PC-3 (cell line): ENCODE measurements at regions not wholly inside any gene's neighbourhood (a gene's known extent, or its start where the extent isn't known, plus 50 kb on each side); places are given as distances from the start of the nearest gene placed in this dataset.

Source experiments
- ATAC-seq: fragments of 200-7000 bp; cut with Tn5 transposase; 2 replicates; pipeline ENCODE4 v1.9.1; 2020; ENCODE audit warnings: mild to moderate bottlenecking, moderate library complexity
- BruUV-seq: library from RNA; stranded (reverse); fragments of 400-500 nt; replicated peaks from 2 replicates; lab custom pipeline; 2021; lab: Mats Ljungman, UMichigan
- CTCF ChIA-PET: fragments of 300-600 bp; sonication (Branson Sonifier 250); formaldehyde crosslinking; loops from one replicate; lab custom pipeline; 2022; ENCODE audit warnings: antibody characterized with exemption; lab: Charles Lee
- POLR2A ChIA-PET: fragments of 300-600 bp; sonication (Branson Sonifier 250); formaldehyde crosslinking; loops from one replicate; lab custom pipeline; 2022; ENCODE audit warnings: antibody characterized with exemption; ENCODE audit not compliant: unreplicated experiment; lab: Charles Lee
- DNase-seq: peaks from one replicate; pipeline ENCODE4 v3.0.0-alpha.2; 2015
- H2AFZ ChIP-seq: fragments of 300-600 bp; sonication (generic); 2 replicates; pipeline ENCODE4 v1.6.0; 2016; ENCODE audit warnings: antibody characterized with exemption, low read length
- H3F3A ChIP-seq: fragments of 300-600 bp; sonication (generic); one replicate; pipeline ENCODE4 v1.6.0; 2017; ENCODE audit warnings: antibody characterized with exemption, low read length, control low read depth, mild to moderate bottlenecking; ENCODE audit not compliant: unreplicated experiment
- H3K27ac ChIP-seq: fragments of 300-600 bp; sonication (generic); 2 replicates; pipeline ENCODE4 v1.5.1; 2016; ENCODE audit warnings: mild to moderate bottlenecking, low read length
- H3K27me3 ChIP-seq: fragments of 300-600 bp; sonication (generic); 2 replicates; pipeline ENCODE4 v1.6.1; 2016; ENCODE audit warnings: low read length, mixed read lengths
- H3K36me3 ChIP-seq: fragments of 300-600 bp; sonication (generic); 2 replicates; pipeline ENCODE4 v1.6.1; 2016; ENCODE audit warnings: low read depth, mixed run types, low read length, mixed read lengths
- H3K4me1 ChIP-seq: fragments of 300-600 bp; sonication (generic); 2 replicates; pipeline ENCODE4 v1.5.1; 2016; ENCODE audit warnings: low read length; ENCODE audit not compliant: insufficient read depth
- H3K4me2 ChIP-seq: fragments of 300-600 bp; sonication (generic); 2 replicates; pipeline ENCODE4 v1.6.0; 2016; ENCODE audit warnings: low read length
- H3K4me3 ChIP-seq: fragments of 300-600 bp; sonication (generic); 2 replicates; pipeline ENCODE4 v1.5.1; 2016; ENCODE audit warnings: mild to moderate bottlenecking, low read length, mixed read lengths
- H3K79me2 ChIP-seq: fragments of 300-600 bp; sonication (generic); 2 replicates; pipeline ENCODE4 v1.6.1; 2017; ENCODE audit warnings: low read length, mixed read lengths
- H3K9ac ChIP-seq: fragments of 300-600 bp; sonication (generic); 2 replicates; pipeline ENCODE4 v1.6.0; 2016; ENCODE audit warnings: mild to moderate bottlenecking, low read length
- H3K9me2 ChIP-seq: fragments of 300-600 bp; sonication (generic); replicated peaks from 2 replicates; pipeline ENCODE4 v1.6.1; 2016; ENCODE audit warnings: mixed run types, low read length, mixed read lengths
- H3K9me3 ChIP-seq: fragments of 300-600 bp; sonication (generic); 2 replicates; pipeline ENCODE4 v1.6.1; 2016; ENCODE audit warnings: low read length, mixed read lengths
- H4K20me1 ChIP-seq: fragments of 300-600 bp; sonication (generic); 2 replicates; pipeline ENCODE4 v1.6.1; 2016; ENCODE audit warnings: low read length, mixed read lengths
- EZH2 ChIP-seq: fragments of 300-600 bp; sonication (generic); IDR thresholded peaks from one replicate; pipeline ENCODE4 v1.6.1; 2017; ENCODE audit warnings: antibody characterized with exemption, mild to moderate bottlenecking, low read length; ENCODE audit not compliant: unreplicated experiment
- EZH2phosphoT487 ChIP-seq: fragments of 300-600 bp; sonication (generic); IDR thresholded peaks from 2 replicates; pipeline ENCODE4 v1.6.1; 2018; ENCODE audit warnings: mild to moderate bottlenecking, antibody characterized with exemption, low read length, borderline replicate concordance
- intact Hi-C: fragments of 100-400 bp; cut with micrococcal nuclease; formaldehyde crosslinking; loops from 2 replicates; pipeline ENCODE4 v1.9.0; 2023
- TF ChIP-seq, protein P1 (sequence below): fragments of 300-600 bp; sonication (generic); conservative IDR thresholded peaks from 2 replicates; pipeline ENCODE4 v1.5.1; 2017; ENCODE audit warnings: antibody characterized with exemption, low read depth, mild to moderate bottlenecking, low read length

DNA sequence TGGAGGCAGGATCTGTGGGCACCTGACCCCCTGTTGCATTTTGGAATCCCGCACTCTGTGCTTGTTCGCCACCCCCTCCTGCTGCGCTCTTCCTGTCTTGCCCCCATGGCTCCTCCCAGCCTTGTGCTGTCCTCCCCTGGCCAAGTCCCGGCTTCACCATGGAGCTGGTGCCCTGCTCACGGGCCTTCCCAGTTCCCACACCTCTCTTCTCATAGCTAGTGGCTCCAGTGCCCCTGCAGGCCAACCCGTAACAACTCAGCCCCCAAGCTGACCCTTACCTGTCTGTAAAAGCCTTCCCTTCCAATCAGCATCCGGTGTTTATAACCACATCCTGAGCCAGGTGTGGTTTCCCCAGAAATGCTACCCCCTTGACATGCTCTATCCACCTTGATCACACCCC, 407.7 kb upstream of the C2CD4B start:
- intact Hi-C loops: no loop called here
- ChIA-PET POLR2A (no interaction called here), CTCF (no interaction called here)
- H3K27ac ChIP-seq: no peak overlapping the region
- H3K36me3 ChIP-seq: no peaks in the 10 kb centered on the region
- BruUV-seq: no TSS peak
- no peaks in the 10 kb centered on the region for H3K79me2 ChIP-seq
- H3K9me3 ChIP-seq: no peaks in the 10 kb centered on the region
- TF ChIP-seq EZH2 (no peak), EZH2phosphoT487 (no peak)
- TF ChIP-seq, protein P1, sequence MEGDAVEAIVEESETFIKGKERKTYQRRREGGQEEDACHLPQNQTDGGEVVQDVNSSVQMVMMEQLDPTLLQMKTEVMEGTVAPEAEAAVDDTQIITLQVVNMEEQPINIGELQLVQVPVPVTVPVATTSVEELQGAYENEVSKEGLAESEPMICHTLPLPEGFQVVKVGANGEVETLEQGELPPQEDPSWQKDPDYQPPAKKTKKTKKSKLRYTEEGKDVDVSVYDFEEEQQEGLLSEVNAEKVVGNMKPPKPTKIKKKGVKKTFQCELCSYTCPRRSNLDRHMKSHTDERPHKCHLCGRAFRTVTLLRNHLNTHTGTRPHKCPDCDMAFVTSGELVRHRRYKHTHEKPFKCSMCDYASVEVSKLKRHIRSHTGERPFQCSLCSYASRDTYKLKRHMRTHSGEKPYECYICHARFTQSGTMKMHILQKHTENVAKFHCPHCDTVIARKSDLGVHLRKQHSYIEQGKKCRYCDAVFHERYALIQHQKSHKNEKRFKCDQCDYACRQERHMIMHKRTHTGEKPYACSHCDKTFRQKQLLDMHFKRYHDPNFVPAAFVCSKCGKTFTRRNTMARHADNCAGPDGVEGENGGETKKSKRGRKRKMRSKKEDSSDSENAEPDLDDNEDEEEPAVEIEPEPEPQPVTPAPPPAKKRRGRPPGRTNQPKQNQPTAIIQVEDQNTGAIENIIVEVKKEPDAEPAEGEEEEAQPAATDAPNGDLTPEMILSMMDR: no peak
- no peak overlapping the region for H3K4me2 ChIP-seq
- no peaks in the 10 kb centered on the region for H3K9me2 ChIP-seq
- H3F3A ChIP-seq: no peaks in the 10 kb centered on the region
- no peak overlapping the region for H3K9ac ChIP-seq
- no peaks in the 10 kb centered on the region for H4K20me1 ChIP-seq
- H2AFZ ChIP-seq: no peak overlapping the region
- no peak for ATAC-seq
- no peak for DNase-seq
- no peaks in the 10 kb centered on the region for H3K27me3 ChIP-seq
- peaks cover 19% of the 10 kb centered on the region for H3K4me1 ChIP-seq
- H3K4me3 ChIP-seq: no peak overlapping the region

DNA sequence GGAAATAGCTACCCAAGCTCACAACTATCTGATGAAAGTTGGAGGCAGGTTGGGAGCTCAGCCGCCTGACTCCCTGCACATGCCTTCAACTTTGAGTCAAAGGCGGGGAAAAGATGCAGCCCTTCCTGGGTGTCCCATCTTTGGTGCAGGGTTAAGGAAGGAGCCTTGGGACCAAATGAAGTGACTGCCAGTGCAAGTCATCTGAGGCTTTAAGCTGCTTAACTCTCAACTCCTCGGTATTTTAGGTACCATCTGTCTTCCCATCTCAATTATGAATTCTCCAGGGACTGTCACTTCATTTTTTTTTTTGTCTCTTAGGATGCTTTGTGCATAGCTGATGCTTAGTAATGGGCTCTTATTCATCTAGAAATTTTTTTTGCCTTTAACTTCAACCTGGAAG, 408.8 kb upstream of the C2CD4B start:
- Histone ChIP-seq H3K27ac (no peak overlapping the region), H3K27me3 (no peaks in the 10 kb centered on the region), H4K20me1 (no peaks in the 10 kb centered on the region), H3K4me2 (no peak overlapping the region), H3K9me2 (no peaks in the 10 kb centered on the region), H3K9me3 (no peaks in the 10 kb centered on the region), H3K4me3 (no peak overlapping the region), H3K36me3 (no peaks in the 10 kb centered on the region), H2AFZ (no peak overlapping the region), H3K9ac (no peak overlapping the region), H3K79me2 (no peaks in the 10 kb centered on the region), H3F3A (no peaks in the 10 kb centered on the region), H3K4me1 (peaks cover 19% of the 10 kb centered on the region)
- no TSS peak for BruUV-seq
- DNase-seq (no peak), ATAC-seq (no peak)
- CTCF ChIA-PET: interaction anchor here (0.6 kb wide), 1 partner anchor 207 kb away, joined by 8 read pairs; no protein-coding TSS in a partner anchor
- intact Hi-C loops: no loop called here
- POLR2A ChIA-PET: no interaction called here
- no peak for TF ChIP-seq EZH2
- TF ChIP-seq EZH2phosphoT487: no peak
- TF ChIP-seq, protein P1: no peak

DNA sequence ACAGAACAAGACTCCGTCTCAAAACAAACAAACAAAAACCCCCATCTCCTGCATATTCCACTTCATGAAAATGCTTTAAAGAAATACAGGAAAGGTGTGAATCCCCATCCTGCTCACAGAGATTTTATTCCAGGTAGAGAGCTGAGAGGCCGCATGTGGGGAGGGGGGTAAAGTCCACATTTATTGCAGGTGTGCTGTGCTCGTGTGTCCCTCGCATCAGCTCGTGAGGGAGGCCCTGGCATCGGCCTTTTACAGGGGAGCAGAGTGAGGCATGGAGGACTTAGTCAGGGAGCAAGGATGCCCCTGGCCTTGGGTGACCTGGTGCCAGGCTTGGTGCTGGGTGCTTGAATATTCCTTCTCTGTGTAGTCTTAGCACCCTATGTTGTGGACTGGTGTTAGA, 413.5 kb upstream of the C2CD4B start:
- no peak overlapping the region for H3K9ac ChIP-seq
- no peak for TF ChIP-seq EZH2
- TF ChIP-seq, protein P1: no peak
- TF ChIP-seq EZH2phosphoT487: no peak
- no peak overlapping the region for H3K27ac ChIP-seq
- no peak overlapping the region for H2AFZ ChIP-seq
- H4K20me1 ChIP-seq: no peaks in the 10 kb centered on the region
- no peak overlapping the region for H3K4me3 ChIP-seq
- no peaks in the 10 kb centered on the region for H3K4me1 ChIP-seq
- H3K36me3 ChIP-seq: no peaks in the 10 kb centered on the region
- no peaks in the 10 kb centered on the region for H3K9me2 ChIP-seq
- DNase-seq (no peak), ATAC-seq (no peak)
- POLR2A ChIA-PET: no interaction called here
- no peaks in the 10 kb centered on the region for H3K9me3 ChIP-seq
- H3K79me2 ChIP-seq: no peaks in the 10 kb centered on the region
- intact Hi-C loops: no loop called here
- no peaks in the 10 kb centered on the region for H3F3A ChIP-seq
- H3K27me3 ChIP-seq: no peaks in the 10 kb centered on the region
- CTCF ChIA-PET: no interaction called here
- BruUV-seq: no TSS peak
- H3K4me2 ChIP-seq: no peak overlapping the region
